Panc1 (cell line): ENCODE measurements at regions not wholly inside any gene's neighbourhood (a gene's known extent, or its start where the extent isn't known, plus 50 kb on each side); places are given as distances from the start of the nearest gene placed in this dataset.

Experiments used
- ATAC-seq: fragments of 200-7000 bp; cut with Tn5 transposase; 2 replicates; pipeline ENCODE4 v1.9.1; 2020; ENCODE audit warnings: mild to moderate bottlenecking, moderate library complexity
- BruUV-seq: library from RNA; stranded (reverse); fragments of 400-500 nt; replicated peaks from 2 replicates; lab custom pipeline; 2021; lab: Mats Ljungman, UMichigan
- CTCF ChIA-PET: fragments of 300-600 bp; sonication (Branson Sonifier 250); formaldehyde crosslinking; loops from one replicate; lab custom pipeline; 2022; ENCODE audit warnings: antibody characterized with exemption; lab: Charles Lee
- POLR2A ChIA-PET: fragments of 300-600 bp; sonication (Branson Sonifier 250); formaldehyde crosslinking; loops from one replicate; lab custom pipeline; 2022; ENCODE audit warnings: antibody characterized with exemption; lab: Charles Lee
- DNase-seq: peaks from one replicate; pipeline ENCODE4 v3.0.0-alpha.2; 2010; ENCODE audit warnings: low read depth, low spot score
- H3K27ac ChIP-seq: 2 replicates; pipeline ENCODE4 v1.5.1; 2011; ENCODE audit warnings: mild to moderate bottlenecking, low read length, inconsistent platforms
- H3K27me3 ChIP-seq: fragments of 200-500 bp; sonication (Bioruptor generic); 2 replicates; pipeline ENCODE4 v1.6.0; 2014; ENCODE audit warnings: low read length, inconsistent platforms; ENCODE audit not compliant: control insufficient read depth, insufficient read depth
- H3K36me3 ChIP-seq: fragments of 200-500 bp; sonication (Bioruptor generic); 2 replicates; pipeline ENCODE4 v1.5.1; 2014; ENCODE audit warnings: inconsistent platforms, mild to moderate bottlenecking, low read length, moderate library complexity; ENCODE audit not compliant: control insufficient read depth, insufficient read depth
- H3K4me1 ChIP-seq: 2 replicates; pipeline ENCODE4 v1.5.1; 2011; ENCODE audit warnings: inconsistent platforms, mild to moderate bottlenecking, low read length, moderate library complexity; ENCODE audit not compliant: control insufficient read depth, insufficient read depth
- H3K4me3 ChIP-seq, 2 experiments: 2 replicates each; pipeline ENCODE4 v1.5.1; 2011 to 2012; ENCODE audit warnings: low read depth in 2 of 2, low read length in 2 of 2, mild to moderate bottlenecking in 2 of 2, inconsistent platforms in 1 of 2, moderate library complexity in 1 of 2
- H3K9me3 ChIP-seq: fragments of 200-500 bp; sonication (Bioruptor generic); 2 replicates; pipeline ENCODE4 v1.5.1; 2014; ENCODE audit warnings: low read depth, mild to moderate bottlenecking, inconsistent platforms, low read length, moderate library complexity; ENCODE audit not compliant: control insufficient read depth, insufficient read depth
- POLR2AphosphoS5 ChIP-seq: IDR thresholded peaks from 2 replicates; pipeline ENCODE4 v1.6.1; 2012; ENCODE audit warnings: mild to moderate bottlenecking, low read depth, low read length, moderate library complexity
- SIN3A ChIP-seq: IDR thresholded peaks from 2 replicates; pipeline ENCODE4 v1.6.1; 2012; ENCODE audit warnings: low read depth, mild to moderate bottlenecking, low read length, moderate library complexity, borderline replicate concordance; ENCODE audit not compliant: insufficient read depth
- TCF7L2 ChIP-seq: IDR thresholded peaks from 2 replicates; pipeline ENCODE4 v1.6.1; 2011; ENCODE audit warnings: mild to moderate bottlenecking, low read depth, low read length, inconsistent platforms
- in situ Hi-C: cut with HindIII; loops from 2 replicates; pipeline ENCODE4 v1.10.0; 2016; ENCODE audit warnings: low sequenced_read_pairs, low pct_unique_long_range_greater_than_20kb
- intact Hi-C: fragments of 100-400 bp; cut with micrococcal nuclease; formaldehyde crosslinking; loops from one replicate; pipeline ENCODE4 v1.10.0; 2022; ENCODE audit not compliant: unreplicated experiment
- TF ChIP-seq, protein P1 (sequence below): fragments of 450-650 bp; IDR thresholded peaks from 2 replicates; pipeline ENCODE4 v1.5.1; 2017; ENCODE audit warnings: mild to moderate bottlenecking
- TF ChIP-seq, protein P2 (sequence below), 2 experiments: IDR thresholded peaks; 2 replicates each; pipeline ENCODE4 v1.6.1; 2011 to 2012; ENCODE audit warnings: low read depth in 2 of 2, control low read depth in 1 of 2, low read length in 1 of 2, mild to moderate bottlenecking in 1 of 2, moderate library complexity in 1 of 2; ENCODE audit not compliant: insufficient read depth in 1 of 2

DNA sequence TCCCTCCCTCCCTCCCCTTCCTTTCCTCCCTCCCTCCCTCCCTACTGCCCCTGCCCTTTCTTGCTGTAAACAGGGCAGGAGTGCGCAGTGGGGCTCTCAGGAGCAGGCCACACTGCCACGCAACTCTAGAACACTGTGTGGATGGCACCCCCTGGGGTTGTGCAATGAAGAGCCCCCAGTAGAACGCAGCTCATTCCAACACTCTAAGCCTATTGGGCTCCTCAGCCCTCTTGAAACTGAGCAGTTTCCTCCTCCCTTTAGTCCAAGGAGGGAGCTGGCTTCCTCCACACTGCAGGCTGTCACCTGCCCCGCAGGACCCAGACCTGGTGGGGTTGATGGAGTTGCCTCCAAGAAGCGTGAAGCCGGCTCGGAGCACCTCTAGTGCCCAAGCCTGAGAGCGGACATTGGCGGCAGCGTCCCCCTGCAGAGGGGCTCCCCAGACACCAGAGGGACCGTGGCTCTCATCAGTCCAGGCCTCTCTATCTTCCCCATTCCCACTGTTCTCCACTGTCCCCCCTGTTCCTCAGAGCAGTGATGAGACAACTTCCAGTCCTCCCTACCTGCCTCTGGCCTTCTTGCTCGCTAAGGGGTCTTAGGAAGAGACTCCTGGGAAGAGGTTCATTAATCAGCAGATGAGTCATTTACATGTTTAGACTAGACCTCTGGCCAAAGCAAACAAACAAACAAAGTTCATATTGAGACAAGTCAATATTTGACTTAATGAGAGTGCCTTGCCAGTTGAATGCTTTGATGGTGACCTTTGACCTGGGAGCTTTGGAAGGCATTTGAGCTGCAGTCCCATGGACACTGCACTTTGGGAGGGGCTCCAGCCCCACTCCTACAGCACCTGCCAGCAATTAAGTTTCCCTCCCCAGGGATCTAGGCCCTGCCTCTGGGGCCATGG, 64.0 kb downstream of the RPUSD4 start:
- CTCF ChIA-PET: interaction anchor here (0.7 kb wide), 1 partner anchor 12 kb away, joined by 3 read pairs; no protein-coding TSS in a partner anchor
- Histone ChIP-seq H3K9me3 (peaks cover 5% of the 10 kb centered on the region; the same call in 1 of the 2 replicates), H3K36me3 (no peaks in the 10 kb centered on the region), H3K27me3 (peaks cover 3% of the 10 kb centered on the region; the same call in 1 of the 2 replicates), H3K4me1 (peaks cover 10% of the 10 kb centered on the region), H3K4me3 (no peak overlapping the region), H3K27ac (no peak overlapping the region)
- TF ChIP-seq, protein P1, sequence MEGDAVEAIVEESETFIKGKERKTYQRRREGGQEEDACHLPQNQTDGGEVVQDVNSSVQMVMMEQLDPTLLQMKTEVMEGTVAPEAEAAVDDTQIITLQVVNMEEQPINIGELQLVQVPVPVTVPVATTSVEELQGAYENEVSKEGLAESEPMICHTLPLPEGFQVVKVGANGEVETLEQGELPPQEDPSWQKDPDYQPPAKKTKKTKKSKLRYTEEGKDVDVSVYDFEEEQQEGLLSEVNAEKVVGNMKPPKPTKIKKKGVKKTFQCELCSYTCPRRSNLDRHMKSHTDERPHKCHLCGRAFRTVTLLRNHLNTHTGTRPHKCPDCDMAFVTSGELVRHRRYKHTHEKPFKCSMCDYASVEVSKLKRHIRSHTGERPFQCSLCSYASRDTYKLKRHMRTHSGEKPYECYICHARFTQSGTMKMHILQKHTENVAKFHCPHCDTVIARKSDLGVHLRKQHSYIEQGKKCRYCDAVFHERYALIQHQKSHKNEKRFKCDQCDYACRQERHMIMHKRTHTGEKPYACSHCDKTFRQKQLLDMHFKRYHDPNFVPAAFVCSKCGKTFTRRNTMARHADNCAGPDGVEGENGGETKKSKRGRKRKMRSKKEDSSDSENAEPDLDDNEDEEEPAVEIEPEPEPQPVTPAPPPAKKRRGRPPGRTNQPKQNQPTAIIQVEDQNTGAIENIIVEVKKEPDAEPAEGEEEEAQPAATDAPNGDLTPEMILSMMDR: no peak
- TF ChIP-seq TCF7L2 (peak; percentile 73), POLR2AphosphoS5 (0 out of 2 replicates have a peak, but pooled peaks have one; percentile 29), SIN3A (no peak)
- TF ChIP-seq, protein P2, sequence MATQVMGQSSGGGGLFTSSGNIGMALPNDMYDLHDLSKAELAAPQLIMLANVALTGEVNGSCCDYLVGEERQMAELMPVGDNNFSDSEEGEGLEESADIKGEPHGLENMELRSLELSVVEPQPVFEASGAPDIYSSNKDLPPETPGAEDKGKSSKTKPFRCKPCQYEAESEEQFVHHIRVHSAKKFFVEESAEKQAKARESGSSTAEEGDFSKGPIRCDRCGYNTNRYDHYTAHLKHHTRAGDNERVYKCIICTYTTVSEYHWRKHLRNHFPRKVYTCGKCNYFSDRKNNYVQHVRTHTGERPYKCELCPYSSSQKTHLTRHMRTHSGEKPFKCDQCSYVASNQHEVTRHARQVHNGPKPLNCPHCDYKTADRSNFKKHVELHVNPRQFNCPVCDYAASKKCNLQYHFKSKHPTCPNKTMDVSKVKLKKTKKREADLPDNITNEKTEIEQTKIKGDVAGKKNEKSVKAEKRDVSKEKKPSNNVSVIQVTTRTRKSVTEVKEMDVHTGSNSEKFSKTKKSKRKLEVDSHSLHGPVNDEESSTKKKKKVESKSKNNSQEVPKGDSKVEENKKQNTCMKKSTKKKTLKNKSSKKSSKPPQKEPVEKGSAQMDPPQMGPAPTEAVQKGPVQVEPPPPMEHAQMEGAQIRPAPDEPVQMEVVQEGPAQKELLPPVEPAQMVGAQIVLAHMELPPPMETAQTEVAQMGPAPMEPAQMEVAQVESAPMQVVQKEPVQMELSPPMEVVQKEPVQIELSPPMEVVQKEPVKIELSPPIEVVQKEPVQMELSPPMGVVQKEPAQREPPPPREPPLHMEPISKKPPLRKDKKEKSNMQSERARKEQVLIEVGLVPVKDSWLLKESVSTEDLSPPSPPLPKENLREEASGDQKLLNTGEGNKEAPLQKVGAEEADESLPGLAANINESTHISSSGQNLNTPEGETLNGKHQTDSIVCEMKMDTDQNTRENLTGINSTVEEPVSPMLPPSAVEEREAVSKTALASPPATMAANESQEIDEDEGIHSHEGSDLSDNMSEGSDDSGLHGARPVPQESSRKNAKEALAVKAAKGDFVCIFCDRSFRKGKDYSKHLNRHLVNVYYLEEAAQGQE (IDR thresholded peaks at IDR 0.05; ENCODE audit: insufficient read depth in 1 of 2, low read depth in 2 of 2, low read length in 1 of 2): no peak
- POLR2A ChIA-PET: interaction anchor here (0.6 kb wide), 1 partner anchor 261 kb away, joined by 19 read pairs; no protein-coding TSS in a partner anchor
- in situ Hi-C loops: no loop called here
- no peak for DNase-seq
- intact Hi-C loops: no loop called here
- peak; percentile 70 for ATAC-seq
- no TSS peak for BruUV-seq

DNA sequence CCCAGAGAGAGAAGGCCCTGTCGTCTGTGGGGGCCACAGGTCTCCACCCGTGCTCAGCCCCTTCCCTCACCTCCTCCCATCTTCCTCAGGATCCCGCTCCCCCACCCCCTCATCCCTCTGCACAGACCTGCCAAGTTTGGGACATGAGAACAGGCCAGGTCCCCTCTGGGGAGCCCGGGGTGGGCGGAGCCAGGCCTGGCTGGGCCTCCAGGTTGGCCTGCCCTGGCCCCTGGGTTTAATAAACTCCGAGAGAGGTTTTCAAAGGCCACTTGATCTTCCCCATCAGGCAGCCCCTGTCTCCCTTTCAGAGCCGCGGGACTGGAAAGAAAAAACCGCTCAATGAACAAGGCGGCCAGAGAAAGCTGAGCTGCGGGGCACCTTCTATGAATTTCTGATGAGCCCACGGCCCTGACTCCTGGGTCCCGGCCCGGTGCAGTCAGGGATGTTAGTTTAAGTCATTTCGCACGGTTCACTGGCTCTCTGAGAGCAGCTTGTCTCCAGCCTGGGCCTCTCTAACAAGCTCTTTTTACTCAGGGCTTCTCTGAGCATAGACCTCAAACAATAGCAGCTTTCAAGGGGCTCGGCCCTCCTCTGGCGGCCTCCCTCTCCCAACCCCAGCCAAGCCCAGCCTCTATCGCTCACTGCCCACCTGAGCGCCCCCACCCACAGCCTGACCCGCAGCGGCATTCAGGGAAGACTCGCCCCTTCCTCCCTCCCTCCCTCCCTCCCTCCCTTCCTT, 64.8 kb downstream of the RPUSD4 start:
- no peaks in the 10 kb centered on the region for H3K36me3 ChIP-seq
- H3K27me3 ChIP-seq: no peaks in the 10 kb centered on the region; the same call in 1 of the 2 replicates
- peak; percentile 51 for ATAC-seq
- CTCF ChIA-PET: interaction anchor here (0.7 kb wide), 1 partner anchor 11 kb away, joined by 3 read pairs; no protein-coding TSS in a partner anchor
- TF ChIP-seq, protein P1: no peak
- TF ChIP-seq, protein P2 (IDR thresholded peaks at IDR 0.05; ENCODE audit: insufficient read depth in 1 of 2, low read depth in 2 of 2, low read length in 1 of 2): no peak
- no peak for DNase-seq
- H3K4me3 ChIP-seq: no peak overlapping the region
- peaks cover 10% of the 10 kb centered on the region for H3K4me1 ChIP-seq
- POLR2A ChIA-PET: interaction anchor here (0.6 kb wide), 1 partner anchor 260 kb away, joined by 19 read pairs; no protein-coding TSS in a partner anchor
- no peak overlapping the region for H3K27ac ChIP-seq
- H3K9me3 ChIP-seq: no peaks in the 10 kb centered on the region
- intact Hi-C loops (no loop called here), in situ Hi-C loops (no loop called here)
- BruUV-seq: no TSS peak
